ENCODE measurements at regions not wholly inside any gene's neighbourhood (a gene's known extent, or its start where the extent isn't known, plus 50 kb on each side); places are given as distances from the start of the nearest gene placed in this dataset.

- no peak for DNase-seq
Observed at GRCh38 chr17:68812876-68813584, 142.2 kb downstream of the ABCA8 start.

- DNase-seq: no peak
Observed at GRCh38 chr17:68809148-68809547, 146.0 kb downstream of the ABCA8 start.

- no peak for DNase-seq
Observed at GRCh38 chr17:68807998-68808772, 147.0 kb downstream of the ABCA8 start.

DNA sequence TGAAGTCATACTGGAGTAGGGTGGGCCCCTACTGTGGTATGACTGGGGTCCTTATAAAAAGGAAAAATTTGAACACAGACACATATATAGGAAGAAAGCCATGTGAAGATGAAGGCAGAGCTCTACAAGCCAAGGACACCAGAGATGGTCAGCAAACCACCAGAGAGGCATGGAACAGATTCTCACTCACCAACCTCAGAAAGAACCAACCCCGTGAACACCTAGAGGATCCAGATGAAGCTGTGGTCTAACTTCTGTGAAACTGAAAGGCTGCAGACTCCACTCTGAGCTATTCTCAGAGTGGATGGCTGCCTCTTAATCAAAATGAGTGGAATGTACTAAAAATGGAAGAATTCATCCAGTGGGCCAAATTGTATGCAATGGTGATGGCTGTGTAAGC, 149.6 kb downstream of the ABCA8 start:
- no peak for DNase-seq

DNA sequence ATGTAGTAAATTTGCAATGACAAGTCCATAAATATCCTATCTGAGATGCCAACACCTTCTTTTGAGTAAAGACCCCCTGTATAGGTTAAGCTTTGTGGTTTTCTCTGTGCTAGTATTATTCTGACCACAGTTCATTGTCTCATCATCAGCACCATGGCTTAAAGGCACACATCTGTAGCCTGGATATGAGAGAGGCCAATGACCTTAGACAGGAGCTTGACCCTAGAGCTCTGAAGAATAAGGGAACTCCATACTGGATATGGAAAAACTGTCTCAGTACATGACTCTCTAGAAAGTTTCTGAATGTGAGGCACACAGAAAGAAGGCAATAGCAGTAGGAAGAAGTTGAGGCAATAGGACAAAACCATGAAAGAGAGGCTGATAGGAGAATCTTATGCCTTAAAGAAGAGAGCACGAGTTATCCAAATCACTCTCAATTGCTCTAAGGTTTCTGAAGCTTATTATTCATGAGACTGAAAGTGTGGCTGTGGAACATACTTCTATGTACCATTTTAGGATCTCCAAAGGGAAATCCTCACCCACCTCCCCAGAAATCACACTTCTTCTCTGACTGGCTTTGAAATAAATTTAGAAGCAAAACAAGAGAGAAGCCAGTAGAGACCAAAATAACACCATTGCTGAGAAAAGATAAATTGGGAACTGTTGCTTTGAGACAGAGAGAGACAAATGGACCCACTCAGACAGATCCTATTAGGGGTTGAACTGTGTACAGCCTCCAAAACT, 150.2 kb downstream of the ABCA8 start:
- no peak for DNase-seq

GRCh38 chr17:68803164-68803929, 151.8 kb downstream of the ABCA8 start:
- no peak for DNase-seq

DNA sequence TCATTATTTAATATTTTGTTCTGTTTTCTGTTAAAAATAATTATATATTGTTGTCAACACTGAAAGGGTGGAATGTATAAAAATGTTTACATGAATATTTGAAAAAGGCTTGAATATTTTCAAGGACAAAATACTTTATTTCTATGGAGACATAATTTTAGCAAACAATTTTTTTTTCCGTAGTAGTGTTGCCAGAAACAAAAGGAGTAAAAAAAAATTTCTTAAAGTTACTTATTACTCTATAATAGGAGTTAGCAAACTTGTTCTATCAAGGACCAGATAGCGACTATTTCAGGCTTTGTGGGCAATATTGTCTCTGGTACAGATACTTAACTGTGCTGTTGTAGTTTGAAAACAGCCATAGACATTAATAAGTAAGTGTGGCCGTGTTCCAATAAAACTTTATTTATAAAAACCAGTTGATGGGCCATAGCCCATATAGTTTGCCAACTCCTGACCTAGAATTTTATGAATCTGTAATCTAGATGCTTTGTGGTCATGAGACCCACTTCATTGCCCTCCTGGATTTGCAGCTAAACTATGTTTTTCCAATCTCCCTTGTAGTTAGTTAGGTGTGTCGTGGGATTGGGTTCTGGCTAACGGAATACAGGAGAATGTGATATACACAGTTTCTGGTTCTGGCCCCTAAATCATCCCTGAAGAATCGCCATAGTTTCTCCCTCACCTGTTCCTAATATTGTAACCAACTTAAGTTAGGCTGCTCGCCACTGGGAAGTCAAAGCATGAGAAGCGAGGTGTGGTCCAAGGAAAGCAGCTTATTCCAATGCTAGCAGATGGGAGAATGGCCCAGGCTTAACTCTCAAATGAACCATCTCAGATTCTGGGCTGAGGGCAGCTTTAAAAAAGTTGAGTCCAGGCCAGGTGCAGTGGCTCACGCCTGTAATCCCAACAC, 153.6 kb downstream of the ABCA8 start:
- no peak for DNase-seq

DNA sequence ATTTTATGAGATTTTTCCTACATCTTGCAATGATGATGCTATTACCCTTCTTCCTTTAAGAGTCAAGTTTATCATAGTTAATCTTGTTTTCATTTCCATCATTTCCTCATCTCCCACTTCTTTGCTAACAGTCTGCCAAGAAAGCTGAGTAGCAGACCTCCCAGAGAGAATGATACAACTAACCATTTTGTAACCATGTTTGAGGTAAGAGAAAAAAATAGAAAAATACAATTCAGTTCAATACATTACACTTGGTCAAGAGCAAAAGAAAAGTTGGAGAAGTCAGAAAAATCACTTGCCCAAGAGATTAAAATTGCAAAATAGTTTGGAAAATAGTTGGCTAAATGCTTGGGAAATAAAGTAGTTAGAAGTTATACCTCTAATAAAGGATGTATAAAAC, 154.4 kb downstream of the ABCA8 start:
- no peak for DNase-seq

- DNase-seq: peak in 40 of 56 donors; percentile 8 to 87 (median 50)
Observed at GRCh38 chr17:68794636-68795434, 160.4 kb downstream of the ABCA8 start.

GRCh38 chr17:68792873-68793272, 162.3 kb downstream of the ABCA8 start:
- DNase-seq: no peak

GRCh38 chr17:68792042-68792685, 163.0 kb downstream of the ABCA8 start:
- no peak for DNase-seq

DNA sequence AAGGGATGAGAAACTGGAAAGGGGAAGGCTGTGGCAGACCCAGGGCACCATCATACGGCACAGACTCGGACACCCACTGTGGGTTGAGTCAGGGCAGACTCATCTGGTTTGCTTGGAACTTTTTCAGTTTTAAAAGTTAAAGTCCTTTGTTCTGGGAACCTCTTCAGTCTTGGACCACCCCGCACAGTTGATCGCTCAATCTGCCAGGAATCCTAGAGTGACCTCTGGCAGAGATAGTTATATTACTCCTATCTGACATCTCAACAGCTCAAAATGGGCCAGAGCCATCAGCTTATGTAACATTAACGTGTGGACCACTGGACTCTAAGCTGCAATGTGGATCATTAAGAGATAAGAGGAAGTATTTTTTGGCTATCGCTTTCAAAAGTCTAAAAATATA, 164.3 kb downstream of the ABCA8 start:
- DNase-seq: no peak

- DNase-seq: no peak
Observed at GRCh38 chr17:68790492-68790891, 164.7 kb downstream of the ABCA8 start.

- no peak for DNase-seq
Observed at GRCh38 chr17:68789203-68789962, 165.8 kb downstream of the ABCA8 start.

- DNase-seq: no peak
Observed at GRCh38 chr17:68785565-68786486, 169.4 kb downstream of the ABCA8 start.

DNA sequence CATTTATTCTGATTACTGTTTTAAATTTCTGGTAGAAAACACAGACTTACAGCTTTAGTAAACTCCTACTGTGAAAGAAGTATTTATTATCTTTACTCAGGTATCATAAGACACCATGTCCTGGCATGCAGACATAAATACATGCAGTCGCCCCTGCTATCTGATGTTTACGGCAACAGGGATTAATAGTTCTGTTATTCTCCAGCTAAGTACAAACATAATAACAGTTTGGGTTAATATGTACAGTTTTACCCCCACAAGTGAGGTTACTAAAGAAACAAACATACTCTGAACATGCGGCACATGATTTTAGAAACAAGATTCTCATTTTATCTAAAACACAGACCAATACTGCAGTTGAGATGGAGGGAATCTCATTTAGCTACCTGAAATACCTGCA, 170.8 kb downstream of the ABCA8 start:
- DNase-seq: no peak

GRCh38 chr17:68783861-68784260, 171.3 kb downstream of the ABCA8 start:
- peak in 1 of 56 donors; percentile 15 for DNase-seq

Data from amygdala (tissue), 56 donors.